GM21528 (cell line): ENCODE measurements at regions not wholly inside any gene's neighbourhood (a gene's known extent, or its start where the extent isn't known, plus 50 kb on each side); places are given as distances from the start of the nearest gene placed in this dataset.

Experiments
- ATAC-seq: cut with Tn5 transposase; IDR thresholded peaks from one replicate; pipeline ENCODE4 v1.9.1; 2021; ENCODE audit warnings: mild to moderate bottlenecking, moderate library complexity; ENCODE audit not compliant: unreplicated experiment, low FRiP score

- no peak for ATAC-seq
Measured at GRCh38 chr3:35483131-35483530, 156.2 kb upstream of the ARPP21 start.

- no peak for ATAC-seq
Measured at GRCh38 chr3:35484929-35485530, 154.3 kb upstream of the ARPP21 start.

- no peak for ATAC-seq
Measured at GRCh38 chr3:35486295-35486694, 153.0 kb upstream of the ARPP21 start.

GRCh38 chr3:35487376-35487775 is 151.9 kb upstream of the ARPP21 start:
- no peak for ATAC-seq

- no peak for ATAC-seq
Measured at GRCh38 chr3:35488526-35488925, 150.8 kb upstream of the ARPP21 start.

- ATAC-seq = no peak
Measured at GRCh38 chr3:35492841-35493240, 146.5 kb upstream of the ARPP21 start.

- no peak for ATAC-seq
Measured at GRCh38 chr3:35498506-35499210, 140.7 kb upstream of the ARPP21 start.

- ATAC-seq = no peak
Measured at GRCh38 chr3:35500641-35501350, 138.5 kb upstream of the ARPP21 start.

GRCh38 chr3:35502699-35503098 is 136.6 kb upstream of the ARPP21 start:
- ATAC-seq = no peak

- ATAC-seq = no peak
Measured at GRCh38 chr3:35505181-35505580, 134.1 kb upstream of the ARPP21 start.

GRCh38 chr3:35505772-35506171 is 133.6 kb upstream of the ARPP21 start:
- no peak for ATAC-seq

GRCh38 chr3:35519936-35520335 is 119.4 kb upstream of the ARPP21 start:
- no peak for ATAC-seq

GRCh38 chr3:35521196-35521595 is 118.1 kb upstream of the ARPP21 start:
- no peak for ATAC-seq

GRCh38 chr3:35522450-35522849 is 116.9 kb upstream of the ARPP21 start:
- no peak for ATAC-seq

- no peak for ATAC-seq
Measured at GRCh38 chr3:35523074-35523473, 116.3 kb upstream of the ARPP21 start.

- no peak for ATAC-seq
Measured at GRCh38 chr3:35523838-35524237, 115.5 kb upstream of the ARPP21 start.

- ATAC-seq = no peak
Measured at GRCh38 chr3:35524856-35525255, 114.5 kb upstream of the ARPP21 start.

- no peak for ATAC-seq
Measured at GRCh38 chr3:35528728-35529127, 110.6 kb upstream of the ARPP21 start.

GRCh38 chr3:35529337-35529736 is 110.0 kb upstream of the ARPP21 start:
- ATAC-seq = no peak

- no peak for ATAC-seq
Measured at GRCh38 chr3:35537265-35537664, 102.1 kb upstream of the ARPP21 start.

- no peak for ATAC-seq
Measured at GRCh38 chr3:35544976-35545375, 94.3 kb upstream of the ARPP21 start.

GRCh38 chr3:35549690-35550089 is 89.6 kb upstream of the ARPP21 start:
- no peak for ATAC-seq
